ENCODE measurements at regions not wholly inside any gene's neighbourhood (a gene's known extent, or its start where the extent isn't known, plus 50 kb on each side); places are given as distances from the start of the nearest gene placed in this dataset.

DNA sequence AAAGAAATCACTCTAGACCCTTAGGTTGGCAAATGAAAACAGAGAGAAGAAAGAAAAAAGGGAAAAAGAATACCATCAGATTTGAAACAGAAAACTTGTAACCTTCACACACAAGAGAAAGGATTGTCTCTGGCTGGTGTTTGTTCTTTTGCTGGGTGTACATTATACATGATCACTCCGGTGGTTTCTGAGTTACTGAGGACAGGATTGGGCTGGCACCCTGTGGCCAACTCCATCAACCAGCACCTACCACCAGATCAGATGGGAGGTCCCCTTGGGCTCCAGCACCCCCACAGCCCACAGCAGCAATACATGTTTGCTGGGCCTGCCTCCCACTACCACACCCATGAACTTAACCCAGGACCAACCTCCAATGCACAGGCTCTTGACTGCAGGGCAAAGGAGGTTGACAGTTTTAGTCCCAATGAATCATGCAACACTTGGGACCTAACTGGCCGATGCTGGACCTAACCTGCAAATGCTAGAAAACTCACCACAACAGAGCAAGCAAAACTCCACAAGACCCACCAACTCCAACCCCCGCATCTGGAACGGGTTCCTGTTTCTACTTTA is 308.3 kb downstream of the SOX9 start:
- Mint-ChIP-seq H3K4me1 (no peaks in the 10 kb centered on the region), H3K27ac (no peak overlapping the region), H3K36me3 (no peaks in the 10 kb centered on the region), H3K4me3 (no peak overlapping the region), H3K27me3 (peaks cover 0 to 43% (median 9%) of the 10 kb centered on the region in 5 donors), H3K9me3 (peaks cover 0 to 12% (median 0%) of the 10 kb centered on the region in 9 donors)
- no peak for DNase-seq
- POLR2A ChIA-PET, result no interaction called here
- ATAC-seq, result no peak

DNA sequence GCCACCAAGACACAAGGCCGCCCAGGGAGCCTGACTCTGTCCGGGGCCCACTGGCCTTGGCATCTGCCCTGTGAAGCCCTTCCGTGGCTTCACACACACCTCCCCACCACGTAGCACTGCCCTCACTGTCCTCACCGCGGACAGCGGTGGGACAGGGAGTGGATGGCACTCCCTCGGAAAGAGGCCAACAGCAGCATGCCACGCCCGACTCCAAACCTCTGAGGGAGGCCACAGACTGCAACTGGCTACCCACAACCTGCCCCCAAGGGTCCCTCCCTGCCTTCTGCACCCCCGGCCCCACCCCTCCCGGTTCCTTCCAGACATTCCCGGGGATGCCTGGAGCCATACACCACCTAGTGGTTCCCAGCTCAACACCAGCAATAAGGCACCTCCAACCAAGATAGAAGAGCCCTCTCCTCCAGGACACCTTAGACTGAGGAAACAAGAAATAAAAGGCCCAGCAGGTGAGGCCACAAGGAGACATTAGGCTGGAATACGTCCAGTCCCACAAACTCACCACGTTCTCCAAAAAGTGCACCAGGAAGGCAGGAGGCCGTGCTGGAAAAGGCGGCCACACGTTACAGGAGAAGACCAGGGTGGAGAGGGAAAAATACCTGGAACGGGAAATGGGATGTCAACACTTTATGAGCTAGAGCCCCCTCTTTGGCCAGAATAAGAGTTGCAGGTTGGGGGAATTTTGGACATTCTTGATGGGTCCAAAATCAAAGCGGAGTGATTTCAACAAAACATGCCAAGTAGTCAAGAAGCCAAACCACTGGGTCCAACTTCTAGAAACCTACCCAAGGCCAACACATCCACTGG is 310.0 kb downstream of the SOX9 start:
- Mint-ChIP-seq H3K27ac (no peak overlapping the region), H3K9me3 (no peaks in the 10 kb centered on the region), H3K4me1 (no peaks in the 10 kb centered on the region), H3K4me3 (no peak overlapping the region), H3K27me3 (peaks cover 0 to 27% (median 9%) of the 10 kb centered on the region in 5 donors), H3K36me3 (no peaks in the 10 kb centered on the region)
- DNase-seq (no peak), ATAC-seq (no peak)
- POLR2A ChIA-PET, result no interaction called here

DNA sequence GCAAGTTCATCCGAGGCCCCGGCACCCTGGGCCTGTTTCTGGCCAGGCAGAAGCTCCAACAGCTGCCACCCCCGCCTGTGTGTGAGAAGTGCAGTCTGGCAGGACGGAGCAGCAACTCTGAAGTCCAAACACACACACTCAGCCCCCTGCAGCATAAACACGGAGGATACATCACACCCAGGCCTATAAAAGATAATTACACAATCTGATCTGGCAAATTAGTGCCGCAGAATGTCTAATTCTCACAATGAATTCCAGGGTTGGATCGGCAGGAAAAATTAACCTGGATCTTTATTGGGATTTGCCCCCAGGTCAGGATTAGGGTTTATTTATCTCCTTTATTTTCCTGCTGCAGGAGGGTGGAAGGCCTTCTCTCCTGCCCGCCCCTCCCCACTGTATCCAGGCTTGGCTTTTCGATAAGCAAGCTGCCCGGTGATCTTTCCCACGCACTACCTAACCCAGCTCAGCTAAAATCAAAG is 311.4 kb downstream of the SOX9 start:
- DNase-seq (no peak), ATAC-seq (no peak)
- Mint-ChIP-seq H3K27ac (no peak overlapping the region), H3K9me3 (no peaks in the 10 kb centered on the region), H3K27me3 (peaks cover 0 to 24% (median 7%) of the 10 kb centered on the region in 5 donors), H3K4me3 (no peak overlapping the region), H3K4me1 (no peaks in the 10 kb centered on the region), H3K36me3 (no peaks in the 10 kb centered on the region)
- POLR2A ChIA-PET, result no interaction called here

DNA sequence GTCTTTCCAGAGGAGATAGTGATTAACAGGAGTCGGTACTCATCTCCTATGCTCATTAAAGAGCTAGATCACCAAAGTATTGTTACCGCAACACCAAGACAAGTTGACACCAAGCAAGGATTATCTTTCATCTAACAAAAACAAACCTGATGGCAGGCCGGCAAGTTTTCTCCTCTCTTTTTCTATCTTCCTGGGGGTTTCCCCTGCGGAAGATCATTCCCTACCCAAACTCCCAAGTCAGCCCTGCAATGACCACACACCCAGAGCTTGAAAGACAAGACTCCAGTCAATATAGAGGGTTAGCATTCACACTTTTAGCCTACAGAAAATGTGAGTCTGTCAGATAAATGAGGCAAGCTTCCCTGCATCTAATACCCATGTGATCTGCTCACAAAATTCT is 312.1 kb downstream of the SOX9 start:
- Mint-ChIP-seq H3K36me3 (no peaks in the 10 kb centered on the region), H3K27ac (no peak overlapping the region), H3K4me3 (no peak overlapping the region), H3K9me3 (no peaks in the 10 kb centered on the region), H3K4me1 (no peaks in the 10 kb centered on the region), H3K27me3 (peaks cover 0 to 24% (median 6%) of the 10 kb centered on the region in 5 donors)
- DNase-seq (no peak), ATAC-seq (no peak)
- POLR2A ChIA-PET, result no interaction called here

DNA sequence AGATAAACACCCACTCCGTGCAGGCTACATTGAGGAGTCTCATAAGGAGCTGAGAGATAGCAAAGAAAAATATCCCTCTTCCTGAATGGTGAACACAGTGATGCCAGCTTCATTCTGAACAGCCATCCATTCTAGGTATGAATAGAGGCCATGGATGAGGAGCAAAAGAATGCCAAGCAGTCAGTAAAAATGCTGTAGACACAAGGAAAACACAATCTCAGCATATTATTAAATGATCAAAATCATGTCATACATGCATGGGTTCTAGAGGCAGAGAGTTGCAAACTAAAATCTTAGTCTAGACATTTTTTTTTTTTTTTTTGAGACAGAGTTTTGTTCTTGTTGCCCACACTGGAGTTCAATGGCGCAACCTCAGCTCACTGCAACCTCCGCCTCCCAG is 313.0 kb downstream of the SOX9 start:
- H3K36me3 Mint-ChIP-seq, result no peaks in the 10 kb centered on the region
- ATAC-seq, result no peak
- DNase-seq, result no peak
- no peak overlapping the region for H3K27ac Mint-ChIP-seq
- POLR2A ChIA-PET, result no interaction called here
- no peaks in the 10 kb centered on the region for H3K9me3 Mint-ChIP-seq
- no peak overlapping the region for H3K4me3 Mint-ChIP-seq
- H3K27me3 Mint-ChIP-seq, result peaks cover 0 to 24% (median 7%) of the 10 kb centered on the region in 5 donors
- H3K4me1 Mint-ChIP-seq, result no peaks in the 10 kb centered on the region

DNA sequence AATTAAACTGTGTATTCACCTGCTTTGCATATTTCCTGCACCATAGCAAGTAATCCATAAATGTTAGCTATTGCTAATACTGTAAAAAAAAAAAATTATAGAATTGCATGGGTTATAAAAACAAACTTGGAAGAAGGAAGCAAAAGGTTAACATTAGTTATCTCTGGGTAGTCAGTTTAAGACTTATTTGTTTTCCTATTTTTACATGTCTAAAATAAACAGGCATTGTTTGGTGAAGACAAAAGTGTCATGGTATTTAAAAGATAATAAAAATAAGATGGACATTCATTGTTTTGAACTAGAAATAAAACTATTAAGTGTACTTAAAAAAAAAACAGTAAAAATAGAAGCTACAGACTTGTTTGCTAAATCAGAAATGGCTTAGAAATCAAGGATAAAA is 313.8 kb downstream of the SOX9 start:
- DNase-seq, result no peak
- POLR2A ChIA-PET, result no interaction called here
- no peak overlapping the region for H3K27ac Mint-ChIP-seq
- no peak for ATAC-seq
- H3K36me3 Mint-ChIP-seq, result no peaks in the 10 kb centered on the region
- peaks cover 0 to 24% (median 7%) of the 10 kb centered on the region in 5 donors for H3K27me3 Mint-ChIP-seq
- no peak overlapping the region for H3K4me3 Mint-ChIP-seq
- H3K4me1 Mint-ChIP-seq, result no peaks in the 10 kb centered on the region
- H3K9me3 Mint-ChIP-seq, result peaks cover 0 to 3% (median 0%) of the 10 kb centered on the region in 9 donors

DNA sequence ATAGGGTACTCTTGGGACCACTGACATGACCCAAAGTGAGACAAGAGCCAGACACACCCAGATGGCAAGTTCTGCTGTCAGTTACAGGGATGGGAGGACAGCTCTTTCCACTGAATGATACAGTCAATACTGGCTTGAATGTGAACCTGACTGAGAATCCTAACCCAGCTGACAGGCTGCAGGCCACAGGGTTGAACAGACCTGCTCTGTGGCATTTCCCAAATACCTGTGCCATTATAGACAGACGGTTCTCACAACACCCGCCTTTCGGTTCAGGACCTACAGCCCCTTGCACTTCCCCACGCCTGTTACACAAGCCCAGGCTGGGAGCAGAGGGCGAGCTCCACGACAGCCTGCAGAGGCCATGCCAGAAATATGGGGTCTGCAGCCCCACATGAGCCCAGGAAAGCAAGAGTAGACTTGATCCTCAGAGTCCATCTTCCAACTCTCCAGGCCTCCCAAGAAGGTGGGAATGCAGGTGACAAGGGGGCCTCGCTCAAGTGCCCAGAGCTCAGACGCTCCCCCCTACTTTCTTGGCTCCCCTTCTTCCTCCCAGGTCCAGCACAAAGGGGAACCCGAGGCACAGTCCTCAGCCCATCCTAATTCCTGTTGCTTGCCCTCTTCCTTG is 314.3 kb downstream of the SOX9 start:
- Mint-ChIP-seq H3K36me3 (no peaks in the 10 kb centered on the region), H3K4me1 (no peaks in the 10 kb centered on the region)
- POLR2A ChIA-PET, result no interaction called here

DNA sequence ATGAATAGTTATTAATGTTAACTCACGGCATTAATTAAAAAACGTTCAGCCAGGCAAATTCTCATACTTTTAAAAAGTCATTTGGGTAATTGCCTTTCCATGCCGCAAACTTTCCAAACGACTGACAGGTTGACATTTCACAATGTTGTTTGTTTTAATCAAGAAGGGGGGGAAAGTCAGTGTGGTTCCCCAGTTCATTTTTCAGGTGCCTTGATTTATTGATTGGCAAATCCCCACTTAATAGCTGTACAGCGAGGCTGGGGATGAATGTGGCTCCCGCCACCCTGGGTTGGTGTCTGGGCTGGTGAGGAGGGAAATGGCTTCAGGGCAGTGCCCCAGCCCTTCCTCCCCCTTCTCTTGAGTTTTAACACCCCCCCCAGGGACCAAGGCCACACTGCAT is 318.0 kb downstream of the SOX9 start:
- H3K27ac Mint-ChIP-seq, result no peak overlapping the region
- H3K4me3 Mint-ChIP-seq, result no peak overlapping the region
- H3K27me3 Mint-ChIP-seq, result peaks cover 0 to 17% (median 4%) of the 10 kb centered on the region in 5 donors
- no peaks in the 10 kb centered on the region for H3K4me1 Mint-ChIP-seq
- POLR2A ChIA-PET, result no interaction called here
- H3K36me3 Mint-ChIP-seq, result no peaks in the 10 kb centered on the region
- no peak for ATAC-seq
- DNase-seq, result no peak
- peaks cover 0 to 7% (median 0%) of the 10 kb centered on the region in 9 donors for H3K9me3 Mint-ChIP-seq

More for the DNA sequence above, 314.3 kb downstream of the SOX9 start:
- no peak for ATAC-seq
- no peak overlapping the region for H3K27ac Mint-ChIP-seq
- no peak for DNase-seq
- no peak overlapping the region for H3K4me3 Mint-ChIP-seq
- H3K9me3 Mint-ChIP-seq, result peaks cover 0 to 7% (median 0%) of the 10 kb centered on the region in 9 donors
- peaks cover 0 to 24% (median 7%) of the 10 kb centered on the region in 5 donors for H3K27me3 Mint-ChIP-seq

DNA sequence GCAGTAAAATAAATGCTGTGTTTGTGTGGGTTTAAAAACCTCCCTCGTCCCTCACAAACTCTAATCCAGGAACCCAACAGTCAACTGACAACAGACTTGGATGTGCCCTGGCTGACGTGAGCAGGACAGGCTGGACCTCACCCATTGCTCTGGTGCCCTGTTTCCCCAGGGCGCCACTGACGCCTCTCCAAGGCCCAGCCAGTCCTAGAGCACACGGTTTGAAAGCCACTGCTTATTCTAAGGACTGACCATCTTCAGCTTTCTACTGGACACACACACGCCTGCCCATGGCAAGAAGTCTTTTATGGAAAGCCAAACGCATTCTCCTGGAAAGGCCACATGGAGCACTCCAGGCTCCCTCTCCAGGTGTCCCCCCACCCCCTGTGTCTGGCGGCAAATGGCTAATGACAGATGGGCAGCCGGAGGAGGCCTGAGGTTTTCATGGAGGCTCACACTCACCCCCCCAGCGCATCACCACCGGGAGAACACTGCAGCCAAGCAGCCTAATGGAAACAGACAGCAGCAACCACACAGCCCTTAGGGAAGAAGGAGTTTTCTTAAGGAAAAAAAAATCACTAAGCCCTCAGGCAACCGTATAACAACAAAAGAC is 319.2 kb downstream of the SOX9 start:
- POLR2A ChIA-PET, result no interaction called here
- Mint-ChIP-seq H3K27me3 (peaks cover 0 to 17% (median 6%) of the 10 kb centered on the region in 5 donors), H3K4me1 (no peaks in the 10 kb centered on the region), H3K4me3 (no peak overlapping the region), H3K9me3 (peaks cover 0 to 7% (median 0%) of the 10 kb centered on the region in 9 donors), H3K27ac (no peak overlapping the region), H3K36me3 (no peaks in the 10 kb centered on the region)
- DNase-seq (no peak), ATAC-seq (no peak)

DNA sequence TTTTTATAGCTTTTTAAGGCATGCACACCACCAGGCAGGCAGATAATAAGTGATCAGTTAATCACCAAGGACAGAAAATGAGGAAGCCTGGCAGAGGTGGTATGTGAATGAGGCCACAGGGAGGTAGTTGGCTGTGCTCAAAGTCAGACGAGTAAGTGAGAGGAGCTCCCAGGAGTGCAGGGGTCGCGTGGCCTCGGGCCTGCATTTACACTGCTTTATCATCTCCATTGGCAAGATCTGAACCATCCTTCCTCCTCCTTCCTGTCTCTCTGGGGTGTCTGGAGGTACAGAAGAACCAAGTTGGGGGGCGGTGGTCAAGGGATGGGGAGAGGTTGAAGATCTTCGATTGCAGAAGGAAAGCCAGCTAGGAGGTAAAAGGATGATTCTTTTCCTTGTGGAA is 320.1 kb downstream of the SOX9 start:
- DNase-seq (no peak), ATAC-seq (no peak)
- Mint-ChIP-seq H3K9me3 (peaks cover 0 to 7% (median 0%) of the 10 kb centered on the region in 9 donors), H3K36me3 (no peaks in the 10 kb centered on the region), H3K27me3 (peaks cover 0 to 15% (median 6%) of the 10 kb centered on the region in 5 donors), H3K27ac (no peak overlapping the region), H3K4me1 (no peaks in the 10 kb centered on the region), H3K4me3 (no peak overlapping the region)
- POLR2A ChIA-PET, result no interaction called here

DNA sequence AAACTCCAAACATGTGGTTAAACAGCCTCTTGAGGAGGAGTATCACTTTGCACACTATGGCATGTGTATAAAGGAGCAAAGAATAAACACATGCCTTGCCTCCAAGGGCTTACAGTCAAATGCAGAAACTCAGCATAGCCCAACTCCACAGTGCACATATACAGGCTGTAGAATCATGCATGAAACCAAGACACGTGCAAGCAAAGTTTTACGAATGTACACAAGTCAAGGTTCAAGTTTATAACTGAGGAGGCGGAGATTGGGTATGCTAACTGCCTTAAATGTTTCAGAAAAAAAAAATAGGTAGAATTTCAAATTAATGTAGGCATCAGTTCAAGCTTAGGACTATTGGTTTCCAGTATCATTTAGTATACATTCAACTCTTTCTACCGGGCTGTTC is 321.1 kb downstream of the SOX9 start:
- Mint-ChIP-seq H3K27me3 (peaks cover 0 to 15% (median 5%) of the 10 kb centered on the region in 5 donors), H3K4me3 (no peak overlapping the region), H3K9me3 (peaks cover 0 to 7% (median 0%) of the 10 kb centered on the region in 9 donors), H3K27ac (no peak overlapping the region), H3K4me1 (no peaks in the 10 kb centered on the region), H3K36me3 (no peaks in the 10 kb centered on the region)
- POLR2A ChIA-PET, result no interaction called here
- ATAC-seq (no peak), DNase-seq (no peak)

DNA sequence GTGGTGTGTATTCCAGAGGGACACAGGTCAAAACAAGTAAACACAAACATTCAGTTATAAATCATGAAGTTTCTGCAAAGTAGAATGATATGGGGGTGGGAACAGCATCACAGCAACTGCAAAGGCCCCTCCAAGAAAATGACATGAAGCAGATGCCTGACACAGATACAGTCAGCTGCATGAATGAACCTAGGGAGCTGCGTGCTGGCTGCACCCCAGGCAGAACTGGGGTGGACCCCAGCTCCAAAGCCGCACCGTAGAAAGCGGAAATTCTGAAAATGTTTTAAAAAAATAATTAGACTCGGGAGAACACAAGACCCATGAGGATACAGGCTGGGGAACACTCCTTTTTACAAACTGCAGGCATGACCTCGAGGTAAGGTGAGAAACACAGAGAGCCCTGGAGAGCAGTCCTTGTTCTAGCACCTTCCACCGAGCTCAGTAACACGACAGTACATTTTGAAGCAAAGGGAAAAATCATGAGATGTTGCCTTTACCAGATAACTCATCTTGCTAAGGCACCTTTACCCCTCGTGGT is 323.8 kb downstream of the SOX9 start:
- POLR2A ChIA-PET, result no interaction called here
- H3K27ac Mint-ChIP-seq, result no peak overlapping the region
- no peak for ATAC-seq

More for the DNA sequence above, 323.8 kb downstream of the SOX9 start:
- no peak for DNase-seq
- Mint-ChIP-seq H3K9me3 (peaks cover 0 to 6% (median 0%) of the 10 kb centered on the region in 9 donors), H3K4me1 (no peaks in the 10 kb centered on the region), H3K27me3 (peaks cover 0 to 18% (median 2%) of the 10 kb centered on the region in 5 donors), H3K36me3 (no peaks in the 10 kb centered on the region), H3K4me3 (no peak overlapping the region)

Measured in naive thymus-derived CD8-positive, alpha-beta T cell (primary cell).